Hematopoietic multipotent progenitor cell treated with erythropoietin and hydrocortisone succinate and interleukin-3 and kit ligand, for 17 days (in vitro differentiated cells): ENCODE measurements at regions not wholly inside any gene's neighbourhood (a gene's known extent, or its start where the extent isn't known, plus 50 kb on each side); places are given as distances from the start of the nearest gene placed in this dataset.

ENCODE experiments used
- DNase-seq: peaks from one replicate; pipeline ENCODE4 v3.0.0-alpha.2; 2015; ENCODE audit warnings: low spot score

DNA sequence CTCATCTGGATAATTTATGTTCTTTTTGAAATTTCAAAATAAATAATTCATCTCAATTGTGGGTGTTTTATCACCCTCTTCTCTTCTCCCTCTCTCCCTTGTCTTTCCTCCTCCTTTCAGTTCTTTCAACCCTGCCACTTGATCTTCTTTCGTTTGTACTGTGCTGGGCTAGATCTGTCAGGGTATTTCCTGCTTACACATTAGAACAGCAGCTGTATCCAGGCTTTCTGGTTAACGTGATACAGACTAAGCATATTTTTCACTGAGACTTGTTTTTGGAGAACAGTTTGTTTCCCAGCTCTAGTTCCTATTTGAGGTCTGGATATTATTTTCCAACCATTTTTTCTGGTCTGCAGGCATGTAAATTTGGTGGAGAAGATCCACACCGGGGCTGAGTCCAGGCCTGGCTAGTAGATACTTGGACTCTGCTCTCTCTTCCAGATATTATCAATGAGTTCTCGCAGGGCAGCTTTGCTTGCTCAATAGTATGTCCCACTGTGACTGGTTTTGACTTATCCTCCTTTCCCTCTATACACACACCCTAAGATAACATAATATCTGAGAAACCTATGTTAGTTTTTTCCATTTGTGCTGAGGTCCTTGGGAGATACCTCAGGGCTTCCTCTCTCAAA, 1310.7 kb upstream of the TENM3 start:
- no peak for DNase-seq

DNA sequence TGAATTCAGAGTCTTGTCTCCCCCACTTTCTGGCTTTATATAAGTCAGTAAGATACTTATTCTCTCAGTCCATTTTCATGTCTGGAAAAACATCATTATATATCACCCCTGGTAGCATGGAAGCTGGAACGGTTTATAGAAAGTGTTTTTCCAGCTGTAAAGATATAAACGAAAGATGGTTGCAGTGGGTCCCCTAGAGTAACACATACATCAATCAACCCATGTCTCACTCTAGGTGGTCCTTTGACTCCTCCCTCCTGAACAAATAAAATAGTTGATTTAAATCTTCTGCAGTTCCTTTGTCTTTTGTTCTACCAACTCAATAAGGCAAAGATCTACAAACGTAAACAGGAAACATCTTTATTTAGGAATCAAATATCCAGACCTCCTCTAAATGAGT, 1306.1 kb upstream of the TENM3 start:
- no peak for DNase-seq

DNA sequence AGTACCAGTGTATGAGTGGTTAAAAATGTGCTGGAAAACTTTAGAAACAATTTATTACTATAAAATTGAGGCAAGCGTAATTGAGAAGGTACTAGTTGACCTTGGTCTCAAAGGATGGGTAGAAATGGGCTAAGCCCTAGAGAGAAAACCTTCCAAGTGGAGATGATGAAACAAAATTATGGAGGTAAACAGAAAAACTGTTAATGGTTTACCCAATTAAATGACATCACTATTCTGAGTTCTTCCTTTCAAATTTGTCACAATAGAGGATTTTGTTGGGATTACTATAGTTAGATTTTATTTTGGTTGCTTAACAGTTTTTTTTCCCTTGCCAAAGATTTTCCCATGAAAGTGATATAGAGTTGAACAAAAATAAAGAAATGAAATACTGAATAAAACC, 1302.5 kb upstream of the TENM3 start:
- DNase-seq, result no peak

DNA sequence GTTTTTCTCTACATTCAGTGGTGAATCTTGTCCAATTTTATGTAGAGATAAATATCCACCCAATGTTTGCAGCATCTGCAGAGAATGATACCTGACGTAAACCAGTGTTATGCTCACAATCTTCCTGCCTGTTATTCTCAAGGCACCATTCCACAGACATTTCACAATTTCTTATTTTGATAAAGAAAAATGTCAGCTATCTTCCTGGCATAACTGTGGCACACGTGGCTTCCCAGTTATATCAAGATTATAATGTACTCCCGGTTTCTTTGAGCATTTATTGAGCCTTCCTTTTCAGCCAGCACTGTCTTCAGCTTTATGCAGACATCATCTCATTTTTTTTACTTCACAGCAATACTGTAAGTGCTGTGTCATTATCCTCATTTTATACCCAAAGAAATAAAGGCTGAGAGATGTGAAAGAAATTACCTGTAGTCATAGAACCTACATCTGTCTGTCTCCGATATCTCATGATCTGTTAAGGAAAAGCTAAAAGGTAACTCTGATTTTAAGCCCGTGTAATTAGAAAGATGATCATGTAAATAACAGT, 1300.8 kb upstream of the TENM3 start:
- DNase-seq, result no peak

DNA sequence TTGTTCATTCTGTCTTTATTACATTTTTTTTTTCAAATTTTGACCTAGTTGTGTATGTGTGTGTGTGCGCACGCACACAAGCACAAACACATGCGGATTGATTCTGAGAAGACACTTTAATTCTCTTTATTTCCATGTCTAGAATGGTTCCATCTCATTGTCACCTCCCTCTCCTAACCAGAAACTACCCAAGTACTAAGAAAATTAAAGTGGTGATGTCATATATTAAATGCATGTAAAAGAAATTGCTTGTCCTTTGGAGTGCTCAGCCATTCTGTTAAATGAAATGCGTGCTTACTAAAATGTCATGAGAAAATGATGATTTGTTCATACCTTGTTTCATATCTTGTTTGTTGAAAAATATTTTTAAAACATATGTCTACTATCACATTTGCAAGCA, 1297.0 kb upstream of the TENM3 start:
- no peak for DNase-seq

DNA sequence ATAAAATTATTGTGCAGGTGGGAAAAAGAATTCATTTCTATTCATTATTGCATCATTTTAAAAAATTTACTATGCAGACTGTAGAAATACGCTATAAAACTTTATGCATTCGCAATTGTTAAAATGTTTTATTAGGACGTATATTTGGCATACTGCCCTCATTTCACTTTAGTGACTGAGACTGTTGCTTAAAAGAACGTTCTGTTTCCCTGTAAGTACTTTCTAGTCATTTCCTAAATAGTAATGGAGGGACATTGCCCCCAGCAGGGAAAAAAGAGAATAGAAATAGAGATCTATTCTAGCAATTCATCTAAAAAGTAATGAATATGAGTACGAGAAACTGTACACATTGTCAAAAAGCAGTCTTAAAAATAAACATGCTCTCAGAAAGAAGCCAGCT, 1295.8 kb upstream of the TENM3 start:
- DNase-seq, result no peak

DNA sequence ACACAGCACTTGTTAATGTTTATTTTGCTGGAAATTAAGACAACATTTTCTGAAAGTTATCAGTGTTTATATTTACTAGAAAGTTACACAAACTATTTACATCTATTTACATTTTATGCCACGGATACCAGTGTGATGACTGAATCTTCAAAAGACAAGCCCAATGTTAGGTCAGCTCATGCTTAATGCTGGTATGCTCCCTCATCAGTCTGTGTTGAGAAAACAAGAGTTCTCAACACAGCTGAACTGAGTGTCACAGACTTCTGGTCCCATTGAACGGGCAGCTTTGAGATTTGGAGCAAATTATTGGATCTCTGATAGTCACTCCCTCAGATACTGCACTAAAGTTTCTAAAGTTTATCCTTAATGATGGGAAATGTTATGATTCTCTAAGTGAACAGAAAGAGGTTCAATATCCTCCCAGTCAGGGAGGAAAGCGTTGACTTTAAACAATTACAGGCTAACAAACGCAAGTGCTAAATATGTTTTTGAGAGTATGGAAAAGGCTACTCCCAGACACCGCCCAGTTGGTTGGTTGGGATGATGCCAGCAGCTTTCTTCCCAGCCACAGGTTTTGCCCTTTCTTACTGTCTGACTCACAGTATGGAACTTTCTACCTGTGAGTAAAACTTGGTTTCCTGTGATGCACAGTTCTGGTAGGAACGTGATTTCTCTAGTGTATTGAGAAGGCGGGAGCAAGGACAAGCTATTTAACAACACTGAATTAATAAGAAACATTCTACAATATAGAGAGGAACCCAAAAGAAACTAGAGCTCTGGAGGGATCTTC, 1293.6 kb upstream of the TENM3 start:
- DNase-seq, result no peak

DNA sequence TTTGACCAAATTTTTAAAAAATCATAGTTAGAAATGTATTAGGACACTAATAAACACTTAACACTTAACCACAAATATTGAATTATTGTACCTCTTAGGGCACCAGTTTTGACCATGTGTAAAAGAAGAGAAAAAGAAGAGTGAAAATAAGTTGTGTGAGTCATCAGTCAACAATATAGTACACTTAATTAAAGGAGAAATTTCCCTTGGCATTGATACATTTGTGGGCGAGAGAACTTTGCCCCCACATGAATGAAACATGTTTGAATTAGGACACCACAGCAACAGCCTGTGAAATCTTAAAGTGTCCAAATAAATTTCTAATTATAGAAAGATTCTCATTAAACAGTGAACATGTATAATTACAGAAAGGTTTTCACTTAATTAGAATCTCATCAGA, 1292.8 kb upstream of the TENM3 start:
- no peak for DNase-seq

DNA sequence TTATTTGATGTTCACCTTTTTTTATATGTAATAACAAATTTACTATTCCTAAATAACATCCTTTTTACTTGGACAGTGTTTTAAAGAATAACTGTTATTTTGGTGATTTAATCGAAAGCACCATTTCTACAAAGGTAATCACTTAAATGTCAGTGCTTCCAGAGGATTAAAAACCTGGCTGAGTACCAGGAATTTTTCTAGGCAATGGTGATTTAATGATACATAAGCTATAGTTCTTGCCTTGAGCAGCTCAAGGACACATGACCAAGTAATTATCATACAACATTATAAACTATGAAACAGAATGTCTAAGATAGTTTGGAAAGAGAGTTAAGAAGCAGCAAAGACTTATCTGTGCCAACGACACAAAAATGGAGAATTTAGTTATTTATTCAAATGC, 1291.9 kb upstream of the TENM3 start:
- DNase-seq, result no peak

DNA sequence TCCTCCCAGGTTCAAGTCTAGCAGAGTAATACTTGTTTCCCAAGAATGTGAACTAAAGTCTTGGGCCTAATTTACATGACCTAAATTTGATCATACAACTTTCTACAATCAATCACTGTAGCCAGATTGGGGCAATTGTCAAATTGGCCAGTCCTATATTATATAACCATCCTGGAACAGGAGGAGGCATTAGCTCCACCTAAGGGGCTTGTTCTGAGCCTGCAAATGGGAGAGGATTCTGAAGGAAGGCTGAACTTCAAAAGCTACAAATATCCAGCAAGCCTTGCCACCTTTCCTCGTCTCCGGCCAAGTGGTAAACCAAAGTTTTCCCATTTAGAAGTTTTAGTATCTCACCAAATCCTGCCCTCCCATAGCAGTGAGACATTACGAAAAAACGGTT, 1289.6 kb upstream of the TENM3 start:
- DNase-seq, result no peak

DNA sequence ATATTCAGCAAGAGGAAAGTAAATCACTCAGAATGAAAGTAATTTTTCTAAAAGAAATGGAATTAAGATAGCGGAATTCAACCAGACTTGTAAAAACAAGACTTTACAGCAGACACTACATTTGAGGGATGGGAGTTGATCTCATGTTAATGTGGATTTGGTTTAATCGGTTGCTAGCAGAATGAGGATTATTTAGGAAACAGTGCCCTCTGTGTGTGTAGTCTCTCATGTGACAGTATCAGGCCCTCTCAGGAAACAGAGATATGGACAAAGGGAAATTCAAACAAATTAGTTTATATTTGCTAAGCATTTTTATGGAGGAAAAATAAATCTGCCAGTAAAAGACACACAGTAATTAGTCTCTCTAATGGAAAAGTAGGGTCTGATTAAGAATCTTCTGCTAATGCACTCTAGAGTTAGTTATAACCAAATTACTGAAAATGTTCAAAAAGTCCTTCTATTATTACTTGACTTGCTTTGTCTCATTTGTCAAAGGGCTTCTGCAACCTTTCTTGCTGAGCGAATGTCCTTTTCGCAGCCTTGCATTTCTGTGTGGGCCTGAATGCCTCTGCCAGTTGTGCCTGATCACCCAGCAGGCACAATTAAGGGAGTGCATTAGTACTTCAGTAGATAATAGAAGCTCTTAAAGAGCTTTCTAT, 1282.3 kb upstream of the TENM3 start:
- DNase-seq, result no peak

DNA sequence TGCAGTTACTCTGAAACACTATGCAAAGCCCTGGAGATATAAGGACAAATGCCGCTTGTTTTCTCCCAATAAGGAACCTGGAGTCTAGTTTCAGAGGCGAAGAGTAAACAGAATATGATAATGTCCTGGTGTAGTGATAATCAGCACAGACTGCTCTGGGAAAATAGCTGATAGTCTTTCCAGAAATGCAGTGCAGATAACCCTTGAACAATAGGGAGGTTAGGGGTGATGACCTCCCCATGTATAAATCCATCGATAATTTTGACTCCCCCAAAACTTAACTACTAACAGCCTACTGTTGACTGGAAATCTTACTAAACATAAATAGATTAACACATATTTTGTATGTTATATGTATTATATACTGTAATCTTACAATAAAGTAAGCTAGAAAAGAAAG, 1280.9 kb upstream of the TENM3 start:
- DNase-seq, result no peak

DNA sequence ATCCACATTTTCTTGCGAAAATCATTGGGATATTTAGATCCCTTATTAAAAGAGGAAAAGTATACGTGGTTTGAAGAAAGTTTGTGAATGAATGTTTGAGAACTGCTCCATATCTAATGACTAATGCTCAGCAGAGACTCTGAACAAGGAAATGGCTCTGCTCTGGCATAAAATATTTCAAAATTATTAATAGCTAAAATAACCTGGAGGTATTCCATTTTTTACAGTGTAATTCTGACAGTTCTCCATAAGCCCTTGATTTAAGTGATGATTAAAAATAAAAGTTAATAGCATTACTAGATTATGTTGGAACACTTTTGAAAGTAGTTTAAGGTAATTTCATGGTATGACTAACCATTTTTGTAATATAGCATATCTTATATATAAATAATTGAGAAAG, 1276.9 kb upstream of the TENM3 start:
- DNase-seq, result no peak

DNA sequence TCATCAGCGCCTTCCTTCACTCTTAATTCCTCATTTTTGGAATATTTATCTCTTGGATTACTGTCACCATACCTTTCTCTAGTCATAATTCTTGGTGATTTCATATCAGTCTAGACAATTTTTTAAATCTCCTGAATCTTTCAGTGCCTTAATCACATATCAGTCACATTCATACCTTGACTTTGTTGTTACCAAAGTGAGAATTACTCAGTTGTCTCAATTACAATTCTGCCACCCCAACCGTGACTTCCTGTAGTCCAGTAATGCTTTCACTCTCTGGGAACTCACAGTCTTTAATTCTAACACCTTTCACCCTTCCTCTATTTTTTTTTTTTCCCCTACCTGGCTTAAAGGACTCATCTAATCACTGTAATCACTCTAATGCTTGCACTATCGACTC, 1275.3 kb upstream of the TENM3 start:
- no peak for DNase-seq

DNA sequence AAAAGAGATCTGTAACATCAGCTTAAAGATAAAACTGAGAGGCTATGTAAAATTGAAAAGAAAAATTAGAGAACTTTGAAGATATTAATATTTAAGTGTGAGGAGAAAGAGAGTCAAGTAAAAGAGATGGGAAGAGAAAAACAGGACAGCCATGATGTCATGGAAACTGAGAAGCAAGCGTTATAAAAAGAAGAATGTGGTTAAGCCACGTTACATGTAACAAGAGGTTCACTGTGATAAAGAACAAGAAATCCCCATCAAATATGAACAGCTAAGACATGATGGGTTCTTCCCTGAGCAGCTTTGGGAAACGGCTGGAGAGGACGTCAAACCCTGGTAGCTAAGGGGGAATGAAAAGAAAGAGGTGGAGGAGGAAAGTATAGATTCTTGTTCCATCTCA, 1269.3 kb upstream of the TENM3 start:
- no peak for DNase-seq

DNA sequence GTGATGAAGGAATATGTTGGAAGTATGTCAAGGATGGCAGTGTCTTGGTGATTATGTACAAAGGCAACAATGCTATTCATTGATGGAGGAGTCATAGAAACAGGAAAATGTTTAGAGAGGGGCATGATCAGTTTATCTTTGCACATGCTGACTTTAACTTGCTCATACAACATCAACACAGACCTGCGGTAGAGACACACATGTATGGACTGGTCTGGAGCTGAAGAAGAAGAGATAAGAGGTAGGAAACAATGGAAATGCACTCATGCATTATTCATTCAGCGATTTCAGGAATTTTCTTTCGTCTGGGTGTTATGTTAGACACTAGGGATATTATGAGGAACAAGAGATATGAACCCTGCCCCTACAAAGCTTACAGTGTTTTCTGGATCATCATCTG, 1252.3 kb upstream of the TENM3 start:
- DNase-seq, result no peak

DNA sequence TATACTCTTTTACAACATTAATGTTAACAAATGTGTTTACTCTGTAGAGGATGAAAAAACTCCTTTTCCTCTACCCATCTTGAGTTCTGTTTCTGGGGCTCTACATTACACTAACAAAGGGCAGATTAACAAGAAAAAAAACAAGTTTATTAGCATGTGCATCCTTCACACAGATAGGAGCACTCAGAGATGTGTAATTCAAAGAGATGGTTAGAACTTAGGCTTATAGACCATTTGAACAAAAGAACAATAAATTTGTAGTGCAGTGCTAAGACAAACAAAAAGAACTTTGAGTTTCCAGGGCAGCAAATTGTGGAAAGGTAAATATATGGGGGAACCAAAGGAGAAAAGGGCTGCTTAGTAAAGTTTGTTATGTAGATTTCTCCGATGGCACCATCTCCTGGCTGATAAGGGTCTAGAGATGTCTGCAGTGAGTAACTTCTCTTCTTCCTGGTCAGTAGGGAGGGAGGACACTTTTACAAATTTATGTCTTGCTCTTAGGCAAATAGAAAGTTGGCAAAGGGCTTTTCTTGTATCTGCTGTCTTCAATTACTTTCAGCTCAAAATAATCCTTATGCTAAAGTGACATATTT, 1249.9 kb upstream of the TENM3 start:
- no peak for DNase-seq

DNA sequence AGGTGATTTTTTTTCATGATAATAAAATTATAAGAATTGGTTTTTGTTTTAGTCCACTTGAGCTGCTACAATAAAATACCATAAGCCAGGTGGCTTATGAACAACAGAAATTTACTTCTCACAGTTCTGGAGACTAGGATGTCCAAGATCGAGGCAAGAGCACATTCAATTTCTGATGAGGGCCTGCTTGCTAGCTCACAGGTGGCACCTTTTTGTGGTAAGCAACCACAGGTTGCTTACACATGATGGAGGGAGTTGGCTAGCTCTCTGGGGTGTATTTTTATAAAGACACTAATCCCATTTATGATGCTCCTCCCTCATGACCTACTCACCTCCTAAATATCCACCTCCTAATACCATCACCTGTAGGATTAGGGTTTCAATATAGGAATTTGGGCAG, 1248.5 kb upstream of the TENM3 start:
- no peak for DNase-seq

DNA sequence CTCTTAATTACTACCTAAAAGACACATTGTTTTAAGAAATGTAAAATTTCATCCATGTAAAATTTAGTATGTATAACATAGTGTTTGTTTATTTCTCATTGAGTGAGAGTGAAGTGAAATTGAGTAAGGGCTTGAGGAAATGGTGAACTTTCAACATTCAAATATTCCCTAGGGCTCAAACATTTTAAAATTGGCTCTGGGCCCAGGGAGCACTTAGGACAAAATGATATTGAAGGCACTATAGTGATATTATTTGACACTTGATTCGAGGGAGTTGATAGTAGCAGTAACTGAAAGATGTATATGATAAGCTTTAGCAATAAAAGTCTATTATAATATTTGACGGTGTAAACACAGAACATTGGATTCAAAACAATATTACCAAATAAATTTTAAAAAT, 1244.0 kb upstream of the TENM3 start:
- no peak for DNase-seq

DNA sequence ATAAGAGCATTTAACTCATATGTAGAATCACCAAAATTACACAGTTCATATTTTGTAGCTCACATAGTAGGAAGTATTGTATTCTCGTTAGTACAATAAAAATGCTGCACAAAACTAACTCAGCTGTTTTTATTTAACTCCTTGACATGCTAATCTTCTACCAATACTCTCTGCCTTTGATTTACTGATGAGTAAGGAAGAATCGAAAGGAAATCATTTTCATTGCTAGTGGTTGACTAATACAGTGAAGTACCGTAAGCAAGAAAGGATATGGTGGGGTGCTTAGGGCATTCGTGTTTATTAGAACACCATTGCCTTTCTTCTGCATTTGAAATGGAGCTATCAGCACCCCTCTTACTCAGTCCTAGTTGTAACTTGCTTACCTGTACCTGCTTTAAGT, 1239.1 kb upstream of the TENM3 start:
- DNase-seq, result no peak

DNA sequence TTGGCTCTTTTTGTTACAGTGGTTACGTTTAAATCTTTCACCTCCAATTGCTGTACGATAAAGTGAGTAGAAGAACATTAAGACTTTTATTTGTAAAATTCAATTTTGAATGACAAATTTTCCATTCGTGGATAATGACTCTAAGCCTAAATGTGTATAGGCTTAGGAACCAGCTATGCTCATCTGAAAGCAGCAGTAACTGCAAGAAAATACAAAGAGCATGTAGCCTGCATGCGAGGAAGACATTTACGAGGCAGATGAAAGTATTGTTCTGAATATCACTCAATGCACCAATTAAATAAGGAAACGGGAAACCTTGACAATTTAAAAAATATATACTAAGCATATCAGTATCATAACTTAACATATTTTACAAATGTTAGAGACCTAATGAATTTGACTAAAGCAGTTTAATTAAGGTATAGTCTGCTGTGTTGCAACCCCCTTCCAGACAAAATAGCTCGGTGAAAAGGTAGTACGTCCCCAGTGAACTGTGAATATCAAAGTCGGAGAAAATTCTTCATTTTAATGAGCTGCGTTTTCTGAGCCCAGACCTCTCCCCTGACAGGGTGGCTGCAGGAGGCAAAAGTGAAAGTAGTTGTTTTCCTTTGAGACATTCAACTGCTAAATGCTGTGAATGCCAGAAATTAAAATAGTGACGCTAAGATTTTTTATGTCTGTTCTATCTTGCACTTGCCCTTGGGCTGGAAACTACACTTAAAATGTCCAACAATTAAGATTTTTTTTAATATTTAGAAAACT, 1236.5 kb upstream of the TENM3 start:
- no peak for DNase-seq

DNA sequence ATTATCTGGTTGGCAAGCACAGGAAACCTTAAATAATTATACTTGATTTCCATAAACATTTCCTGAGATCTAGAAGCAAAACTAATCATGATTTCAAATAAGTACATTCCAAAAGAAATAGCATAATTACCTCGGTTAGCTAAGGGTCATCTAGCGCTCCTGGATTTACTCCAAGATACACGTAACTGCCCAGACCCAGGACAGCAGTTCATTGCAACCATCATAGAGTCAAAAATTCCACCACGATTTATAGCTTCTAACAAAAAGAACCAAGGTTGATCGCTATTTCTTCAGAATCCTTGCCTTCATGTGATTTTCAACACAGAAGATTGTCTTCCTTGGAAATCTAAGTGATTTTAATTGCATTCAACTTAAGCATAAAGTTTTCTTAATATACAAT, 1235.5 kb upstream of the TENM3 start:
- DNase-seq, result no peak
